Coronary artery (tissue), 2 donors: ENCODE measurements at regions not wholly inside any gene's neighbourhood (a gene's known extent, or its start where the extent isn't known, plus 50 kb on each side); places are given as distances from the start of the nearest gene placed in this dataset.

Source experiments
- DNase-seq: peaks from one replicate; pipeline ENCODE4 v3.0.0-alpha.2; 2017; ENCODE audit warnings: low spot score
- H3K27ac ChIP-seq, 2 donors: fragments of 200-600 bp; sonication (generic); one replicate each; pipeline ENCODE4 v1.5.1; 2016 to 2019
- H3K4me3 ChIP-seq: fragments of 200-600 bp; sonication (generic); 2 replicates; pipeline ENCODE4 v1.5.1; 2016; ENCODE audit warnings: mild to moderate bottlenecking, moderate library complexity
- CTCF ChIP-seq: fragments of 200-600 bp; sonication (generic); IDR thresholded peaks from one replicate; pipeline ENCODE4 v1.5.1; 2019; ENCODE audit warnings: antibody characterized with exemption

DNA sequence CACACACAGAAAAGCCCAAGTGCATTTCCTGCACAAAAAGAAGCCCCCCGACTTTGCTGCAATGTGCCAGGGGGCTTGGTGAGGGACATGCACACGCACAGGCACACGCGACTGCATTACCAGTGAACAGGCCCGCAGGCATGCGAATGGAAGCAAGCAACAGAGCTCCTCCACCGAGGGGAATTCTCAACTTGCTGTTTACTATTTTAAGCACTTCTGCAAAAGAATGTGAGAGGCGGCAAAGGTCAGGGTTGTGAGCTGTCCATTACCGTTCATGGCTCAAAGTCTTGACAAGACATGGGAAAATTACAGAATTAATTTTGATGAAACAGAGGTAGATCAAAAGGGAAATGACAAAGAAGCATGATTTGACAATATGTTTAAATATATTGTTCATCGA is 342.5 kb upstream of the NOCT start:
- H3K27ac ChIP-seq, result peak overlapping the region in 1 of 2 donors; percentile 42
- no peak for DNase-seq
- TF ChIP-seq CTCF, result no peak
- H3K4me3 ChIP-seq, result no peak overlapping the region

GRCh38 chr4:138672393-138672976 is 343.1 kb upstream of the NOCT start:
- TF ChIP-seq CTCF, result no peak
- no peak for DNase-seq
- Histone ChIP-seq H3K4me3 (no peak overlapping the region), H3K27ac (peak overlapping the region in 1 of 2 donors; percentile 42)

DNA sequence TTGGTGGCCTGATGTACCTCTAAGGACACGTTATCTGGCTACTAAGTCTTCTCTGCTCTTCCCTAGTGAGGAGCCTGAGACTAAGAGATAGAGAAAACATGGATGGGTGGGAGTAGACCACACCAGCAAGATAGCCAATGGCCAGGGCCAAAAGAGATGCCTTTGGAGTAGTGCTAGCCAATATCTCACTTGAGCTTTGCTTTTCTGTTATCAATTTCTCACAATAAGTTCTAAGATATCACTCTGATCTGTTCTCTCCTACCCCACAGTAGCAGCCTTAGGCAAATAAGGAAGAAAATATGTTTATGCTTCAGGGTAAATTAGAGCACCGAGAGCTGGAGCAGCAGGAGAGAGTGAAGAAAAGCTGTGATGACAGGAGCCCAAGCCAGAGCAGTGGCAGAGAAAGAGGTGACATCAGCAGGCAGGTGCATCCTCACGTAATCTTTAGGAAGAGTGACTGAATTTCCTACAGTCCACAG is 343.9 kb upstream of the NOCT start:
- DNase-seq, result no peak
- no peak overlapping the region for H3K4me3 ChIP-seq
- no peak for TF ChIP-seq CTCF
- no peak overlapping the region for H3K27ac ChIP-seq

- no peak for DNase-seq
- Histone ChIP-seq H3K4me3 (no peak overlapping the region), H3K27ac (peak overlapping the region in 1 of 2 donors; percentile 7)
- no peak for TF ChIP-seq CTCF
Measured at GRCh38 chr4:138671106-138671505, 344.5 kb upstream of the NOCT start.

DNA sequence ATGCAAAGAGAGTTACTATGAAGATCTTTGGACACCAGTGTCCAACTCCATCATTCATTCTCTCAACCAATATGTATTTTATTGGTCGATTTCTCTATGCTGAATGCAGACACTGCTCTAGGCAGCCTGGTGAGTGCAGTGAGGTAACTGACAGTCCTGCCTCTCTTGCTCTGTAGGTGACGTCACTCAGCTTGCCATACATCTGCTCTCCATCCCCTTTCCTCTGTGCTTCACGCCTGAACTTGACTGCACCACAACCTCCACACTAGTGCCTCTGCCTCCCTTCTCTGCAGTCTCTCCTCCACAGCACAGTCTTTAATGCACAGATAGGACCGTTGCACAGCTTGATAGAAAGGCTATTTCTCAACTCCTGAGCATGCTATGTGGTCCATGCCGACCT is 344.9 kb upstream of the NOCT start:
- no peak overlapping the region for H3K4me3 ChIP-seq
- TF ChIP-seq CTCF, result no peak
- no peak for DNase-seq
- H3K27ac ChIP-seq, result peak overlapping the region in 1 of 2 donors; percentile 7

DNA sequence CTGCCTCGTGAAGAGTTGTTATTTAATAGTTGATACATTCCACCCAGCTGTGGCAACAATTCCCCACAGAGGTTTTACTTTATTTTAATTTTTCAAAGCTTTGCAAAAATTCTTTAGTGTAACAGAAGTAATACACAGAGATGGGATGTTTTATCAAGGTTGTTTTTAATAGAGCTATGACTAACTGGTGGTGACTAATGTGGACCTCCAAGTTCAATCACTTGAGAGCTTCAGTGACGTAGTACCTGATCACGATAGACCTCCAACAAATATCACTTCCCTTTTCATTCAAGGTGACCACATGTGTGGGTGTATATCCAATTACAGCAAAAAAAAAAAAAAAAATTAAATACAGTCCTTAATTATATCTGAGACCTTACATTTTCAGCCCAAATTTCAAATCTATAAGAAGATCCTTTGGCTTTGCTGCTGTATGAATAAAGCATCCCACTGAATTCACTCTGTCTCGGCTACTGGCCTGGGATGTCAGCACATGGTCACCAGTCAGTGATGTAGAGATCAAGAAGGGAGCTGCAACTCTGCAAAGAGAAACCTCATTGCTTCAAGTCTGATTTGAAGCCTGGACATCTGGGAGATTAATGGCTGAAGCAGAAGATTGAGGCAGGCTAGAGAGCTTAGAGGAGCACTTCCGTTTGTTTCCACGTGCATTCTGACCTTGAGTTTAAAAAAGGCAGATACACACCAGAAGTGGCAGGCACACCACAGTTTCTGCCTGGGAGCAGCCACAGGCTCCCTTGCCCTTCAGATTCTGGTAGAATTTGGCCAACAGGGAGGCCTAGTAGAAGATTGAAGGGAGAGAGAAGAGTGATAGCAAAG is 345.9 kb upstream of the NOCT start:
- H3K4me3 ChIP-seq, result no peak overlapping the region
- DNase-seq, result no peak
- no peak overlapping the region for H3K27ac ChIP-seq
- no peak for TF ChIP-seq CTCF

- Histone ChIP-seq H3K27ac (no peak overlapping the region), H3K4me3 (no peak overlapping the region)
- TF ChIP-seq CTCF, result no peak
- no peak for DNase-seq
Measured at GRCh38 chr4:138668309-138668708, 347.3 kb upstream of the NOCT start.
